Skeletal muscle cell (primary cell): ENCODE measurements at regions not wholly inside any gene's neighbourhood (a gene's known extent, or its start where the extent isn't known, plus 50 kb on each side); places are given as distances from the start of the nearest gene placed in this dataset.

Experiments
- DNase-seq: peaks from one replicate; pipeline ENCODE4 v3.0.0-alpha.2; 2010; ENCODE audit warnings: low read depth
- H3K4me3 ChIP-seq: 2 replicates; pipeline ENCODE4 v1.5.1; 2011; ENCODE audit warnings: low read depth, mild to moderate bottlenecking, control low read depth, low read length, moderate library complexity

- H3K4me3 ChIP-seq, result no peak overlapping the region
These were observed 261.1 kb upstream of the ADAMTS16 start for GRCh38 chr5:4879075-4879474.

GRCh38 chr5:4879693-4880303, 260.3 kb upstream of the ADAMTS16 start:
- peak; percentile 19 for DNase-seq
- no peak overlapping the region for H3K4me3 ChIP-seq

More at GRCh38 chr5:4879075-4879474, 261.1 kb upstream of the ADAMTS16 start:
- no peak for DNase-seq

DNA sequence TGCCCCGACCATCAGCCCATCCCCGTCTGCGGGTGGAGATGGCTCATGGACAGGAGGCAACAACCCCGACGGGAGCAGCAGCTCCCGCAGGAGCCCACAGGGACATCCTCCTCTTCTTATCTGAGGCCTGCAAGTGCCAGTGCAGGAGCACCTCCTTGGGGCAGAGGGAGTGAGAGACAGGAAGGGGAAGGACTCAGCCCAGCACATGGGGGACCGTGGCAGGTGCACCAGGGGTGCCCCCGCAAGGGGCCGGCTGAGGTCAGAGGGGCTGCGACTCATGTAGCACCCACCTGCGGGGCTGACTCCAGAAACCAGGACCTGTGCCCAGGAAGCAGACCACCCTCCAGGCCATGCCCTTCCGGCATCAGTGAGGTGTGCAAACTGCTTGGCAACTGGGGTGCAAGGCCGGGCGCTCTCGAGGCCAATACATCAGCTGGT, 259.8 kb upstream of the ADAMTS16 start:
- DNase-seq, result no peak
- no peak overlapping the region for H3K4me3 ChIP-seq

- DNase-seq, result no peak
- no peak overlapping the region for H3K4me3 ChIP-seq
These were observed 258.6 kb upstream of the ADAMTS16 start for GRCh38 chr5:4881366-4882002.

DNA sequence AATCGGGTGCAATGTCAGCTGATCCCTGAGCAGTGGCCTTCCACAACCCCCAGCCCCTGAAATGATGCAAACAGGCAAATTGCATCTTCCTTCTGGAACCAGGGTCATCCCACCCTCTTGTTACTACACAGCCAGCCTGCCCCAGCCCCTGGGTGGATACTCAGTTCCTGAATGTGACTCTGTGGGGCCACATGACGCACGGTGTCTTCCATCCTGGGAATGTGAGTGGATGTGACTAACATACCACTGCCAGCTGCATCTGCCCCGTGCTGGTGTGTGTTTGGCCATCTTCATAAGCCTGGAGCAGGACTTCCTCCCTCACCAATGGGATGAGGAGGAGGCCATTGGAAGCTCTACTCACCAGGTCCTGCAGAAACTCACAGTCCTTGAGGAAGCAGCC, 257.9 kb upstream of the ADAMTS16 start:
- no peak overlapping the region for H3K4me3 ChIP-seq
- DNase-seq, result no peak

DNA sequence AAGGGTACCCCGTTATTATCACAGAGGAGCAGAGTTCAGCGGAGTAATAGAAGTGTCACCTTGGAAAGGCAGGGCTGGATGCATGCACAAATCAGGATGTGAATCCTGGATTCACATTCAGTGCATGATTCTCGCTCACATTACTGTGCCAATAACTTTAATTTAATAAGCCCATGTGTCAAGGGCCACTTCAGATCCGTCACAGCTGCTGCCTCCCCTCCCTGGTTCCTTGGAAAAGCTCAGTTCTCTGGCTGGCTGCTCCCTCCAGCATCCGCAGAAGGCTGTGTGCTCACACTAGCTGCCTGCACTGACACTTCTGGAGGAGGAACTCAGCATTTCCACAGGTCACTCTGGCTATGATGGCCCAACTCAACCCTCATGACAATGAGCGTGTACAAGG, 256.8 kb upstream of the ADAMTS16 start:
- no peak for DNase-seq
- no peak overlapping the region for H3K4me3 ChIP-seq

DNA sequence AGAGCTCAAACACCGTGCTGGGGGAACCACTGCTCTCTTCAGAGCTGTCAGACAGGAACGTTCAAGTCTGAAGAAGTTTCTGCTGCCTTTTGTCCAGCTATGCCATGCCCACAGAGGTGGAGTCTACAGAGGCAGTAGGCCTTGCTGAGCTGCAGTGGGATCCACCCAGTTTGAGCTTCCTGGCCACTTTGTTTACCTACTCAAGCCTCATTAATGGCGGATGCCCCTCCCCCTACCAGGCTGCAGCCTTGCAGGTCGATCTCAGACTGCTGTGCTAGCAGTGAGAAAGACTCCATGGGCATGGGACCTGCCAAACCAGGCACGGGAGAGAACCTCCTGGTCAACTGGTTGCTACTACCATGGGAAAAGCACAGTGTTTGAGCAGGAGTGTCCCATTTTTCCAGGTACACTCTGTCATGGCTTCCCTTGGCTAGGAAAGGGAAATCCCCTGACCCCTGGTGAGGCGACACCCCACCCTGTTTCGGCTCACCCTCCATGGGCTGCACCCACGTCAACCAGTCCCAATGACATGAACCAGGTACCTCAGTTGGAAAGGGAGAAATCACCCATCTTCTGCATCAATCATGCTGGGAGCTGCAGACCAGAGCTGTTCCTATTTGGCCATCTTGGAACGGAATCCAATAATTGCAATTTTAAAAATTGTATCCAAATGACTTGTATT, 246.9 kb upstream of the ADAMTS16 start:
- H3K4me3 ChIP-seq, result no peak overlapping the region
- no peak for DNase-seq

GRCh38 chr5:4896328-4896727, 243.8 kb upstream of the ADAMTS16 start:
- DNase-seq, result no peak
- H3K4me3 ChIP-seq, result no peak overlapping the region

DNA sequence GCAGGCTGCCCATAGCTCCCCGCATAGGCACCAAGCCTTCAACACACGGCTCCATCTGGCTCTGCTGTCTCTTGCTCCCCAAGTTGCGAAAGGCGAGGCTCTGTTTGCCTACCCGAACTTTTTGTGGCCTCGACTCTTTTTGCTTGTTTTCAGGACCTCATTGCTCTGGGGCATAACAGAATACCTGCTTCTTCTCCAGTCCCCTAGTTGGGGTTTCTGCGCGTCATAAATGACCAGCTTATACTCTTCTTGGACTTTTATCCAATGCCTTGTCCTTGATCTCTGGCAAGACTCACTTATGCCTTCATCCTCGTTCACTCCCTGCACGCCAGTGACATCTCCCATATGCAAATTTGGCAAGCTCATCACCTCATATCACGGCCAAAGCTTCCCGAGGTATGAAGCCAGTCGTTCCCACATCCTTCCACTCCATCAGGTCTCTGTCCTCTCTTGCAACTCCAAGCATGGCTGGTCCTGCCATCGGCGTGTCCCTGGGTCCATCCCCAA, 238.8 kb upstream of the ADAMTS16 start:
- DNase-seq, result no peak
- H3K4me3 ChIP-seq, result no peak overlapping the region

DNA sequence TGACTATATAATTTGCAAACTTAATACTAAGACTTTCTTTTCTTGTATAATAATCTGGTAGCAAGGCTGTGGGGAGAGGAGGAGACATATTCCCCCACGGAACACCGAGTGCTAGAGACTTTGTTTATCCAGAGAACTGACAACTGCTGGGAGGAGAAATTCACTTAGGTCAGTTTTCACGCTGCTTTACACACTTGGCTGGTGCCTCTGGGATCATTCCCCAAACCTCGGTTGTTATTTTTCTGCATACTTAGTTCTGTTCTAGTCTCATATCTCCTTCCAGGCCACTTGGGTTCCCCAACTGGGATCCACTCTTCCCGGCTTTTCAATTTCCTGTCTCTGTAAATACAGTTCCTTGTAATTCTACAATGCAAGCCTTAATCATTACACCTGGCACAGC, 238.2 kb upstream of the ADAMTS16 start:
- no peak overlapping the region for H3K4me3 ChIP-seq
- no peak for DNase-seq

DNA sequence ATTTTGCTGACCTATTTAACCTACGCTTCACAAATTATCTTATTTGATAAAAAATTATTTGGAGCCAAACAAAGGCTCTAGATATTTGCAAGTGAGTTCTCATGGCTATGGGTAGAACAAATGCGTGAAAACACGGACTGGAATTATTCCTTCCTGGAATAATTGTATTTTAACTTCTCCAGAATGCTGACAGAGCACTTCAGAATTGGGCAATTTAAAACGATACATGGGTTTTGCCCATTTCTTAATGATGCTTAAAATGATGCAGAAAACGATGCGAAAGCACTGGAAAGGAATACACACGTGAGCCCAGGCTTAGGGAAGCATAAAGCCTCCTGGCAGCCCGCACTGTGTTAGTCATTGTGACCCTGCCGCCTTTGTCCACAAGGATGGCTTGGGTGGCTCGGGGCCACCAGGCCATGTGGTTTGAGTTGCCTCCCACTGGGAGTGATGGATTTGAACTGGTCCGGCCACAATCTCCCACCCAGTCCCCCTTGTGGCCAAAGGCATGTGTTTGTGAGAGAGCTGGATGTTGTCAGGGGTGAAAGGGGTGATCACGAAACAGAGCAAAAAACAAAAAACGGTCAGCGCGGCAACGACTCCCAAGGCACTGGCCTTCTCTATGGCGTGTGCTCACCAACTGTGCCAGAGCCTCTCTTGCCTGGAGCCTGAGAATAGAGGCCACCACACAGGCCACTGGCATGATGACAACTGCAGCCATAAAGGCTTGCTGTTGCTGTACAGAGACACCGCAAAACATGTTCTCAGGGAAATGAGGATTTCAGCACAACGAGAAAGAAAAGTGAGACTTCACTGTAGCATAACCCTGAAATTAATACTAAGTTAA, 234.2 kb upstream of the ADAMTS16 start:
- H3K4me3 ChIP-seq, result no peak overlapping the region

DNA sequence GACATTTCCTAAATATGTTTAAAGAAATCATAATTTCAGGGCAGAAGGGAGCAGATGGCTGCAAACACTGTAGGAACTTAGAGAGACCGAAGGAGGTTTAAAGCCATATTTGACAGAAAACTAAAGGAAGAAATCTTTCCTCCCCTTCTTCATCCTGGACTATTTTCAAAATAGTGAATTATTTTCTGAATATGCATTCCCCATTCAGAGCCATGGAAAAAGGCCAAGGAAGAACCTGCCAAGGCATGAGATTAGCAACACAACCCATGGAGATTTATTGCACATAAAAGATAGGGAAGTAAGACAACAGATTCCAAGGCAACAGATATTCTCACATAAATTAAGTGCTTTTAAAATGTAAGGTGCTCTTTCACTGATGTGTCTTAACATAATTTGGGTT, 233.3 kb upstream of the ADAMTS16 start:
- DNase-seq, result no peak
- no peak overlapping the region for H3K4me3 ChIP-seq

More for the DNA sequence above, 234.2 kb upstream of the ADAMTS16 start:
- no peak for DNase-seq

- DNase-seq, result no peak
- no peak overlapping the region for H3K4me3 ChIP-seq
These were observed 232.6 kb upstream of the ADAMTS16 start for GRCh38 chr5:4907571-4907970.

- H3K4me3 ChIP-seq, result no peak overlapping the region
- no peak for DNase-seq
These were observed 231.0 kb upstream of the ADAMTS16 start for GRCh38 chr5:4909086-4909485.

DNA sequence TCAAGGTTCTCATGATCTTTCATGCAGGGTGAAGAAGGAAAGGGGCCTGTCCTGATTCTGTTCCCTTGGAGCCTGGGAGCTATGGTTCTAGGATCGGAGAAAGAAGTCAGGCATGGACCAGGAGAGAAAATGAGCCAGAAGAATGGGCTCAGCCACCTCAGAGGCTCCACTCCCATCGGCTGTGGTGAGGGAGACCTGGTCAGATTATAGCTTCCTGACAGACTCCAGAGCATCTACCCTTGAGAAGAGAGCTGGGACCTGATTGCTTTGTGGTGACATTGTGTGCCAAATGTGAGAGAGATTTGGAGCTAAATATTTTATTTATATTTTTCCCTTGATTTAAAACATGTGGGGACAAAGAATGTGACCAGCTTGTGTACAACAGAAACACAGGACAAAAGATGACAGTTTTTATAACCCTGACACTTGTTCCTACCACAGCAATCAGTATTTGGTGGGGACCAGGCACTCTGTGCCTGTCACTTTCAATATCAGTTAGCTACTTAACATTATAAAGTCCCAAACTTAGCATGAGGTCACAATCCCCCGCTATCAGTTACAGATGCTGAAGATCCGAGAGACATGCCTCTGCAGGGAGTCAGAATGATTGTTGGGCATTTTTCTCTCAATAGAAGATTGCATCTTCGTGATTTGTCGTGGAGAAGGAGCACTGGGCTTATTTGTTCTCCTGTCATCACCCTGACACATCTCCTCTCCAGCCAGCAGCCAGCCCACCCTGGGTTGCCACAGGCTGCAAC, 228.3 kb upstream of the ADAMTS16 start:
- DNase-seq, result no peak
- no peak overlapping the region for H3K4me3 ChIP-seq

GRCh38 chr5:4921929-4922328, 218.2 kb upstream of the ADAMTS16 start:
- H3K4me3 ChIP-seq, result no peak overlapping the region
- DNase-seq, result no peak

DNA sequence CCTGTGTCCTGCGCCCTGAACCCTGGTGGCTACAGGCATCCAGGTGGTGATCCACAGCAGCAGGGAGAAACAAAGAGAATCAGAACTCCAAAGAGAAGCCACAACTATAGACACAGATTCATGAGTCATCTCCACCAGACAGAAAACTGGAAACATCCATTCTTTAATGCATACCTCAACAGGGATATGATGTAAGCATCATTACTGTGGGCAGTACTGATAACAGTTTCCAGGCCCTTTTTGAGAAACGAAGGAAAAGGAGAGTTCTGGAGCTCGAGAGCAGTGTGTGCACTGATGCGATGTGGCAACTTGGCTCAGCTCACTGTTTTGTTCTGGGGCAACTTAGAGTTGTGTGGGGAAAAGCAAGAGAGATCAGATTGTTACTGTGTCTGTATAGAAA, 215.6 kb upstream of the ADAMTS16 start:
- DNase-seq, result no peak
- H3K4me3 ChIP-seq, result no peak overlapping the region

DNA sequence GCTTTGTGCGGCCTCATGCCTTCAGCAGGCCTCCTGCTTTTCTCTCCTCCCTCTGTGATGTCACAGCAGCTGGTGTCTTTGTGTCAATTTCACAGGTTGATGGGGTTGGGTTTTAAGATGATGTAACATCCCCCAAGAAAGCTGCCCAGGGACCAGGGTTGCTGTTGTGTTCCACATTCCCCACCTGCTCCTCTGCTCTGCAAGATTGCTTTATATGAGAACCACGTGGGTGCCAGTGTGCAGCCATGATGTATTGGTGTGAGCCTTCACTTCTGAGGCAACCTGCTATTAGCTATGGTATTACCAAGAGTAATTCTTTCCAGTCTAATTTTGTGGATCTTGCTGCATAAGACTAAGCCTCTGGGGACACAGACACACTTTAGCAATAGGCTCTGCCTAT, 213.0 kb upstream of the ADAMTS16 start:
- no peak overlapping the region for H3K4me3 ChIP-seq
- DNase-seq, result no peak

- no peak overlapping the region for H3K4me3 ChIP-seq
- no peak for DNase-seq
These were observed 211.7 kb upstream of the ADAMTS16 start for GRCh38 chr5:4928409-4928808.
